HCT116 (cell line): ENCODE measurements at regions not wholly inside any gene's neighbourhood (a gene's known extent, or its start where the extent isn't known, plus 50 kb on each side); places are given as distances from the start of the nearest gene placed in this dataset.

Experiments used
- ATAC-seq: fragments of 200-7000 bp; cut with Tn5 transposase; 2 replicates; pipeline ENCODE4 v1.9.1; 2020; ENCODE audit warnings: mild to moderate bottlenecking, moderate library complexity
- BruUV-seq: library from RNA; stranded (reverse); fragments of 400-500 nt; replicated peaks from 2 replicates; lab custom pipeline; 2021; lab: Mats Ljungman, UMichigan
- CTCF ChIA-PET: fragments of 300-600 bp; sonication (Branson Sonifier 250); formaldehyde crosslinking; loops from one replicate; lab custom pipeline; 2021; ENCODE audit warnings: antibody characterized with exemption; lab: Charles Lee
- POLR2A ChIA-PET: fragments of 300-600, 350-600 bp; sonication (Branson Sonifier 250); formaldehyde crosslinking; loops from one replicate; lab custom pipeline; 2021; ENCODE audit warnings: antibody characterized with exemption; lab: Charles Lee
- RAD21 ChIA-PET, 2 experiments: fragments of 300-600 bp; sonication (Branson Sonifier 250); formaldehyde crosslinking; loops; one replicate each; lab custom pipeline; 2023; ENCODE audit warnings: low total read pairs in 2 of 2; ENCODE audit not compliant: uncharacterized antibody in 2 of 2, unreplicated experiment in 2 of 2, low non-redundant PET in 1 of 2; lab: Charles Lee
- DNase-seq: peaks from one replicate; pipeline ENCODE4 v3.0.0-alpha.2; 2010; ENCODE audit warnings: low read depth, low spot score
- H2AFZ ChIP-seq: fragments of 200-600 bp; shearing (Covaris generic), sonication (generic); 2 replicates; pipeline ENCODE4 v1.6.1; 2017; ENCODE audit warnings: low read depth, mixed run types, mixed read lengths, antibody characterized with exemption, low read length; ENCODE audit not compliant: poor library complexity, severe bottlenecking
- H3K27ac ChIP-seq: 2 replicates; pipeline ENCODE4 v1.5.1; 2012; ENCODE audit warnings: low read depth, low read length
- H3K27me3 ChIP-seq: fragments of 200-600 bp; sonication (generic); 2 replicates; pipeline ENCODE4 v1.6.1; 2016; ENCODE audit warnings: mixed run types, low read length, mixed read lengths; ENCODE audit not compliant: insufficient read depth
- H3K36me3 ChIP-seq, 2 experiments: fragments of 200-500 bp in 1 of 2; fragments of 200-600 bp in 1 of 2; sonication (Bioruptor generic) in 1 of 2; sonication (generic) in 1 of 2; 2 replicates each; pipeline versions ENCODE4 v1.5.1 to v1.6.1; 2014 to 2016; ENCODE audit warnings: low read length in 2 of 2, inconsistent platforms in 1 of 2, mixed read lengths in 1 of 2, mixed run types in 1 of 2; ENCODE audit not compliant: insufficient read depth in 2 of 2, control insufficient read depth in 1 of 2
- H3K4me1 ChIP-seq, 2 experiments: fragments of 200-600 bp in 1 of 2; sonication (generic) in 1 of 2; 2 replicates each; pipeline versions ENCODE4 v1.5.1 to v1.6.1; 2012 to 2017; ENCODE audit warnings: low read length in 2 of 2, inconsistent platforms in 1 of 2, mild to moderate bottlenecking in 1 of 2, mixed read lengths in 1 of 2, mixed run types in 1 of 2, moderate library complexity in 1 of 2; ENCODE audit not compliant: insufficient read depth in 2 of 2, control insufficient read depth in 1 of 2
- H3K4me2 ChIP-seq: fragments of 200-600 bp; sonication (generic); 2 replicates; pipeline ENCODE4 v1.6.1; 2017; ENCODE audit warnings: mixed run types, low read length, mixed read lengths
- H3K4me3 ChIP-seq, 2 experiments: fragments of 200-600 bp in 1 of 2; sonication (generic) in 1 of 2; replicated peaks in 1 of 2; 2 replicates each; pipeline ENCODE4 v1.5.1; 2011 to 2016; ENCODE audit warnings: low read length in 2 of 2, control low read depth in 1 of 2, low read depth in 1 of 2, mild to moderate bottlenecking in 1 of 2, mixed read lengths in 1 of 2, mixed run types in 1 of 2
- H3K79me2 ChIP-seq: fragments of 200-600 bp; sonication (generic); 2 replicates; pipeline ENCODE4 v1.6.1; 2017; ENCODE audit warnings: mild to moderate bottlenecking, mixed run types, low read length, moderate library complexity, mixed read lengths; ENCODE audit not compliant: insufficient read depth
- H3K9ac ChIP-seq: fragments of 200-600 bp; sonication (generic); 2 replicates; pipeline ENCODE4 v1.6.1; 2016; ENCODE audit warnings: low read length, mixed read lengths
- H3K9me2 ChIP-seq: fragments of 200-600 bp; sonication (generic), shearing (Covaris generic); 2 replicates; pipeline ENCODE4 v1.6.1; 2017; ENCODE audit warnings: mixed run types, mild to moderate bottlenecking, moderate library complexity; ENCODE audit not compliant: insufficient read depth
- H3K9me3 ChIP-seq, 2 experiments: fragments of 200-500 bp in 1 of 2; fragments of 200-600 bp in 1 of 2; sonication (Bioruptor generic) in 1 of 2; sonication (generic) in 1 of 2; 2 replicates each; pipeline ENCODE4 v1.6.1; 2014 to 2017; ENCODE audit warnings: low read length in 2 of 2, mixed read lengths in 2 of 2, inconsistent platforms in 1 of 2, low read depth in 1 of 2, mild to moderate bottlenecking in 1 of 2, mixed run types in 1 of 2, moderate library complexity in 1 of 2; ENCODE audit not compliant: control insufficient read depth in 1 of 2, insufficient read depth in 1 of 2
- H4K20me1 ChIP-seq: fragments of 200-600 bp; sonication (generic), shearing (Covaris generic); 2 replicates; pipeline ENCODE4 v1.6.1; 2017; ENCODE audit warnings: mixed run types, mild to moderate bottlenecking, moderate library complexity; ENCODE audit not compliant: insufficient read depth
- ATF3 ChIP-seq: IDR thresholded peaks from 2 replicates; pipeline ENCODE4 v1.6.1; 2012
- CBX3 ChIP-seq: IDR thresholded peaks from 2 replicates; pipeline ENCODE4 v1.6.1; 2012; ENCODE audit warnings: low read depth
- CEBPB ChIP-seq: IDR thresholded peaks from 2 replicates; pipeline ENCODE4 v1.6.1; 2012; ENCODE audit warnings: low read depth
- CTCF ChIP-seq, 3 experiments: fragments of 200-600 bp in 1 of 3; sonication (generic) in 1 of 3; IDR thresholded peaks in 2 of 3; conservative IDR thresholded peaks in 1 of 3; 2 replicates each; pipeline ENCODE4 v1.5.1; 2012 to 2017; ENCODE audit warnings: low read depth in 2 of 3, low read length in 2 of 3, antibody characterized with exemption in 1 of 3, borderline replicate concordance in 1 of 3, control low read depth in 1 of 3, mild to moderate bottlenecking in 1 of 3, mixed read lengths in 1 of 3, mixed run types in 1 of 3, moderate library complexity in 1 of 3; ENCODE audit not compliant: insufficient read depth in 1 of 3
- EGR1 ChIP-seq: IDR thresholded peaks from 2 replicates; pipeline ENCODE4 v1.6.1; 2012; ENCODE audit warnings: low read depth
- ELF1 ChIP-seq: IDR thresholded peaks from 2 replicates; pipeline ENCODE4 v1.6.1; 2012; ENCODE audit warnings: low read depth, borderline replicate concordance
- EZH2 ChIP-seq: fragments of 200-600 bp; sonication (generic); IDR thresholded peaks from 2 replicates; pipeline ENCODE4 v1.6.1; 2017; ENCODE audit warnings: antibody characterized with exemption, mixed run types
- EZH2phosphoT487 ChIP-seq: fragments of 200-600 bp; IDR thresholded peaks from 2 replicates; pipeline ENCODE4 v1.6.1; 2018; ENCODE audit warnings: antibody characterized with exemption, borderline replicate concordance
- MAX ChIP-seq: IDR thresholded peaks from 2 replicates; pipeline ENCODE4 v1.6.1; 2012
- POLR2A ChIP-seq: IDR thresholded peaks from 2 replicates; pipeline ENCODE4 v1.7.0; 2011; ENCODE audit warnings: borderline replicate concordance; ENCODE audit not compliant: insufficient read depth, insufficient read length; ENCODE audit errors: extremely low read depth
- POLR2AphosphoS5 ChIP-seq: IDR thresholded peaks from 2 replicates; pipeline ENCODE4 v1.6.1; 2011; ENCODE audit warnings: mild to moderate bottlenecking, low read depth, low read length, moderate library complexity
- RAD21 ChIP-seq: IDR thresholded peaks from 2 replicates; pipeline ENCODE4 v1.6.1; 2012; ENCODE audit warnings: low read depth, mild to moderate bottlenecking
- REST ChIP-seq: IDR thresholded peaks from 2 replicates; pipeline ENCODE4 v1.6.1; 2012; ENCODE audit warnings: low read depth
- SIN3A ChIP-seq: IDR thresholded peaks from 2 replicates; pipeline ENCODE4 v1.6.1; 2012; ENCODE audit warnings: low read depth
- SP1 ChIP-seq: IDR thresholded peaks from 2 replicates; pipeline ENCODE4 v1.6.1; 2012; ENCODE audit warnings: low read depth
- TCF7L2 ChIP-seq: IDR thresholded peaks from 2 replicates; pipeline ENCODE4 v1.7.0; 2011; ENCODE audit warnings: borderline replicate concordance, inconsistent platforms; ENCODE audit not compliant: insufficient read depth, insufficient read length; ENCODE audit errors: extremely low read depth
- YY1 ChIP-seq: IDR thresholded peaks from 2 replicates; pipeline ENCODE4 v1.6.1; 2011; ENCODE audit warnings: low read length, low read depth, moderate library complexity, mild to moderate bottlenecking; ENCODE audit not compliant: insufficient replicate concordance; ENCODE audit errors: extremely low read depth
- ZBTB33 ChIP-seq: IDR thresholded peaks from 2 replicates; pipeline ENCODE4 v1.6.1; 2011; ENCODE audit warnings: mild to moderate bottlenecking, low read length, moderate library complexity; ENCODE audit not compliant: insufficient replicate concordance; ENCODE audit errors: extremely low read depth
- ZFX ChIP-seq: fragments of 450-650 bp; IDR thresholded peaks from 2 replicates; pipeline ENCODE4 v1.6.1; 2017
- ZNF274 ChIP-seq: fragments of 200-500 bp; sonication (Bioruptor generic); IDR thresholded peaks from 2 replicates; pipeline ENCODE4 v1.6.1; 2014; ENCODE audit warnings: mild to moderate bottlenecking, low read depth, low read length, inconsistent platforms
- intact Hi-C: fragments of 100-400 bp; cut with micrococcal nuclease; formaldehyde crosslinking; loops from 2 replicates; pipeline ENCODE4 v1.10.0; 2022

GRCh38 chr12:88904705-88905104 lies 324.4 kb upstream of the KITLG start:
- Histone ChIP-seq H4K20me1 (no peaks in the 10 kb centered on the region), H3K9ac (no peak overlapping the region), H3K79me2 (no peaks in the 10 kb centered on the region), H3K4me3 (no peak overlapping the region), H2AFZ (no peak overlapping the region), H3K4me2 (no peak overlapping the region), H3K27me3 (no peaks in the 10 kb centered on the region), H3K9me3 (no peaks in the 10 kb centered on the region; a peak in 1 of 4 replicates), H3K27ac (no peak overlapping the region), H3K36me3 (peaks cover 0 to 4% of the 10 kb centered on the region in 2 experiments; a peak in 1 of 4 replicates), H3K9me2 (no peaks in the 10 kb centered on the region), H3K4me1 (no peaks in the 10 kb centered on the region)
- no peak for DNase-seq
- ChIA-PET POLR2A (no interaction called here), RAD21 (no interaction called here), CTCF (no interaction called here)
- intact Hi-C loops, result no loop called here
- no peak for ATAC-seq
- TF ChIP-seq RAD21 (no peak), ATF3 (no peak), SP1 (no peak), TCF7L2 (no peak), ELF1 (no peak), CTCF (IDR thresholded peaks at IDR 0.05 in 2 of 3, conservative IDR thresholded peaks at IDR 0.05 in 1 of 3; ENCODE audit: borderline replicate concordance in 1 of 3, insufficient read depth in 1 of 3, low read depth in 2 of 3, low read length in 2 of 3) (no peak), EGR1 (no peak), ZNF274 (no peak), CEBPB (no peak), SIN3A (no peak), REST (no peak), ZFX (no peak), CBX3 (no peak), EZH2phosphoT487 (no peak), POLR2A (no peak), MAX (no peak), ZBTB33 (no peak), EZH2 (no peak), YY1 (no peak), POLR2AphosphoS5 (no peak)
- no TSS peak for BruUV-seq
